Neural progenitor cell (in vitro differentiated cells): ENCODE measurements at regions not wholly inside any gene's neighbourhood (a gene's known extent, or its start where the extent isn't known, plus 50 kb on each side); places are given as distances from the start of the nearest gene placed in this dataset.

Experiments
- CTCF ChIP-seq: fragments of 200-600 bp; sonication (generic); IDR thresholded peaks from 2 replicates; pipeline ENCODE4 v1.5.1; 2017; ENCODE audit warnings: antibody characterized with exemption, mild to moderate bottlenecking
- EZH2 ChIP-seq: fragments of 200-600 bp; sonication (generic); IDR thresholded peaks from 2 replicates; pipeline ENCODE4 v1.6.1; 2017; ENCODE audit warnings: antibody characterized with exemption, mild to moderate bottlenecking, moderate library complexity

- TF ChIP-seq CTCF, result no peak
- no peak for TF ChIP-seq EZH2
Measured at GRCh38 chr6:102763891-102764290, 1370.4 kb downstream of the GRIK2 start.
